ENCODE measurements at regions not wholly inside any gene's neighbourhood (a gene's known extent, or its start where the extent isn't known, plus 50 kb on each side); places are given as distances from the start of the nearest gene placed in this dataset.
"Not testable (repeated sequence)": the region's sequence is repeated elsewhere in the genome, so short reads cannot be mapped to it uniquely, and the experiment has no call there.

DNA sequence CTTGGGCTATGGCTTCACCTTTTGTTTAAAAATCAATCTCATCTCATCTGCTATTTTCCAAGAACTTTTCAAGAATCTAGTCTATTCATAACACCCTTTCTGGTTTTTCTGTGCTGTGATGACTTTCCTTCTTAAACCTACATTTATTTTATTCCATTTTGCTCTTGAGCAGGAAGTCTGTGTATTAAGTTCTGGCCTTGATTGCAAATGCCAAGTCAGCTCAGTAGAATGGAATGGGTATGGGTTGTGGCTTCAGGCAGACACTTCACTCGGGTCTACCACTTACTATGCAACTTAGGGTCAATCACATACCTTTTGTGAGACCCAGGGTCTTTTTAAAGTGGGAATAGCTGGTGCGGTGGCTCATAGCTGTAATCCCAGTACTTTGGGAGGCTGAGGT is 522.3 kb downstream of the TRIML1 start:
- TF ChIP-seq, protein P1, sequence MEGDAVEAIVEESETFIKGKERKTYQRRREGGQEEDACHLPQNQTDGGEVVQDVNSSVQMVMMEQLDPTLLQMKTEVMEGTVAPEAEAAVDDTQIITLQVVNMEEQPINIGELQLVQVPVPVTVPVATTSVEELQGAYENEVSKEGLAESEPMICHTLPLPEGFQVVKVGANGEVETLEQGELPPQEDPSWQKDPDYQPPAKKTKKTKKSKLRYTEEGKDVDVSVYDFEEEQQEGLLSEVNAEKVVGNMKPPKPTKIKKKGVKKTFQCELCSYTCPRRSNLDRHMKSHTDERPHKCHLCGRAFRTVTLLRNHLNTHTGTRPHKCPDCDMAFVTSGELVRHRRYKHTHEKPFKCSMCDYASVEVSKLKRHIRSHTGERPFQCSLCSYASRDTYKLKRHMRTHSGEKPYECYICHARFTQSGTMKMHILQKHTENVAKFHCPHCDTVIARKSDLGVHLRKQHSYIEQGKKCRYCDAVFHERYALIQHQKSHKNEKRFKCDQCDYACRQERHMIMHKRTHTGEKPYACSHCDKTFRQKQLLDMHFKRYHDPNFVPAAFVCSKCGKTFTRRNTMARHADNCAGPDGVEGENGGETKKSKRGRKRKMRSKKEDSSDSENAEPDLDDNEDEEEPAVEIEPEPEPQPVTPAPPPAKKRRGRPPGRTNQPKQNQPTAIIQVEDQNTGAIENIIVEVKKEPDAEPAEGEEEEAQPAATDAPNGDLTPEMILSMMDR (IDR thresholded peaks at IDR 0.05): no peak
- Histone ChIP-seq H3K4me1 (ENCODE audit: control insufficient read depth in 1 of 2, low read depth in 2 of 2) (no peaks in the 10 kb centered on the region), H3K27ac (no peak overlapping the region), H3K36me3 (no peaks in the 10 kb centered on the region), H3K27me3 (replicated peaks; ENCODE audit: insufficient read depth) (no peaks in the 10 kb centered on the region), H3K9me3 (no peaks in the 10 kb centered on the region), H3K4me3 (no peak overlapping the region)
- no peak for ATAC-seq (ENCODE audit: insufficient number of reproducible peaks, low FRiP score, low read depth)
- no peak for DNase-seq (ENCODE audit: low spot score)

DNA sequence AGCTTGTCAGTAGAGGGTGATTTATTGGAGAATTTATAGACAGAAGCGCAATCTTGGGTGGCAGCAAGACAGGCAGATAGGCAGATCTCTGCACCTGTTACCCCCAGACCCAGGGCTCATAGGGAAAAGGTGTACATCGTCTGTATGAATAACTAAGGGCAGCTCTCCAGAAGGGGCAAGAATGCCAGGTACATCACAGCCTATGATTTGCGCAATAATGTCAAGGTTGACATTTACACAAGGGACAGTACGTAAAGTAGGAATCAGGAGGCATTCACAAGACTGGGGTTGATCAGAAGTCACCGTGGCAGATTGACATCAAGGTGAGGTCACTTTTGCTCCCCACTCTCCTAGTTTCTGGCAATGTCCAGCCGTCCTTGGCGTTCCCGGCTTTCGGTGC is 524.1 kb downstream of the TRIML1 start:
- no peaks in the 10 kb centered on the region for H3K36me3 ChIP-seq
- ATAC-seq (ENCODE audit: insufficient number of reproducible peaks, low FRiP score, low read depth) (no peak), DNase-seq (ENCODE audit: low spot score) (no peak)
- H3K4me3 ChIP-seq: no peak overlapping the region
- no peak overlapping the region for H3K27ac ChIP-seq
- no peaks in the 10 kb centered on the region for H3K4me1 ChIP-seq (ENCODE audit: control insufficient read depth in 1 of 2, low read depth in 2 of 2)
- no peaks in the 10 kb centered on the region for H3K27me3 ChIP-seq (replicated peaks; ENCODE audit: insufficient read depth)
- H3K9me3 ChIP-seq: peaks cover 5% of the 10 kb centered on the region
- TF ChIP-seq, protein P1 (IDR thresholded peaks at IDR 0.05): no peak

DNA sequence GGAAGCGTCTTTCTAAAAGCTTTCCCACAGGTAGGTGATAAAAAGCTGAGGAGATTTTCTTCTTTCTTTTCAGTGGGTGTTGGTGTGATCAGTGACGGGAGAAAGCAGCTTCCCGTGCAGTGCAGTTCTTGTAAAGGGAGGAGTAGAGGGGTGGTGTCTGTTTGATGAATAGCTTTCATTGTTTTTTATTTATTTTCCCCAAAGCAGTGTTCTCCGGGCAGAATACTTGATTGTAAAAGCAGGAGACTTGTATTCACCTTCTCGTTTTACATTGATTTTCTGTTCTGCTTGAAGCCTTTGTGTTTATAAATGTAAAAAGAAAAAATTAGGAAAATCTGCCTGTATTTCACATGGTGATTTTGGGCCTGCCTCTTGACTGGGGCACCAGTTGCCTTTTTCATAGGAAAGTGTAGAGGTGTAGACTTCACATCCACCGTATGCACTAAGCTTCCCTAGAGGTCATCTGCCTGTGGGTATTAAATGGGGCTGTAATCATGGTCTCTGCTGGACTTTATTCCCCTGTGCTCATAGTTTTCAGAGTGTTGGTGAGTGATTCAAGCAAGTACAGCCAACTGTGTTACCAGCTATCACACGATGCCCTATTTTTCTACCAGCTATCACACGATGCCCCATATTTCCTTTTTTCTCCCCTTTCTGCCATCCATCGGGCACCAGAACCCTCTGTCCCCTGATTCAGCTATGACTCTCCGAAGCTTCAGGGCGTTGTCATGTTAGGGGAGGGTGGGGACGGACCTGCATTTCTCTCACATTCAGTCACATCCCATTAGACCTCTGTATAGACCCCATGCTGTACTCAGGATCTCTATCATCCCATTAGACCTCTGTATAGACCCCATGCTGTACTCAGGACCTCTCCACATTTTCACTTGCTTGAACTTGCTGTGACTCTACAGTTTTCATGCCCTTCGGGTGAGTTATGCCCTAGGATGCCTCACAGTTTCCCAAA is 526.5 kb downstream of the TRIML1 start:
- DNase-seq (ENCODE audit: low spot score) (no peak), ATAC-seq (ENCODE audit: insufficient number of reproducible peaks, low FRiP score, low read depth) (no peak)

DNA sequence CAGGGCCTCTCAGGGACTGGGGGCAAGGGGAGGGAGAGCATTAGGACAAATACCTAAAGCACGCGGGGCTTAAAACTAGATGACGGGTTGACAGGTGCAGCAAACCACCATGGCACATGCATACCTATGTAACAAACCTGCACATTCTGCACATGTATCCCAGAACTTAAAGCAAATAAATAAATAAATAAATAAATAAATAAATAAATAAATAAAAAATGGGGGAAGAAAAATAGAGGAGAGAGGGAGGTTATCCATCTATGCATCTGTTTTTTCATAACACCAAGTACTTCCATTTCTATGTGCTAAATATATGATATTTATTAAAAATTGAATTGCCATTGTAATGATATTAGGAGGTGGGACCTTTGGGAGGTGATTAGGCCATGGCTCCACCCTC is 539.5 kb downstream of the TRIML1 start:
- not testable (repeated sequence) for DNase-seq (ENCODE audit: low spot score); H3K4me3 ChIP-seq; ATAC-seq (ENCODE audit: insufficient number of reproducible peaks, low FRiP score, low read depth); H3K36me3 ChIP-seq; H3K9me3 ChIP-seq; H3K27me3 ChIP-seq (replicated peaks; ENCODE audit: insufficient read depth); H3K4me1 ChIP-seq (ENCODE audit: control insufficient read depth in 1 of 2, low read depth in 2 of 2); H3K27ac ChIP-seq

More for the DNA sequence above, 526.5 kb downstream of the TRIML1 start:
- H3K4me3 ChIP-seq: no peak overlapping the region
- no peaks in the 10 kb centered on the region for H3K27me3 ChIP-seq (replicated peaks; ENCODE audit: insufficient read depth)
- TF ChIP-seq, protein P1 (IDR thresholded peaks at IDR 0.05): no peak
- H3K9me3 ChIP-seq: peaks cover 6% of the 10 kb centered on the region
- no peaks in the 10 kb centered on the region for H3K36me3 ChIP-seq
- no peaks in the 10 kb centered on the region for H3K4me1 ChIP-seq (ENCODE audit: control insufficient read depth in 1 of 2, low read depth in 2 of 2)
- H3K27ac ChIP-seq: no peak overlapping the region

DNA sequence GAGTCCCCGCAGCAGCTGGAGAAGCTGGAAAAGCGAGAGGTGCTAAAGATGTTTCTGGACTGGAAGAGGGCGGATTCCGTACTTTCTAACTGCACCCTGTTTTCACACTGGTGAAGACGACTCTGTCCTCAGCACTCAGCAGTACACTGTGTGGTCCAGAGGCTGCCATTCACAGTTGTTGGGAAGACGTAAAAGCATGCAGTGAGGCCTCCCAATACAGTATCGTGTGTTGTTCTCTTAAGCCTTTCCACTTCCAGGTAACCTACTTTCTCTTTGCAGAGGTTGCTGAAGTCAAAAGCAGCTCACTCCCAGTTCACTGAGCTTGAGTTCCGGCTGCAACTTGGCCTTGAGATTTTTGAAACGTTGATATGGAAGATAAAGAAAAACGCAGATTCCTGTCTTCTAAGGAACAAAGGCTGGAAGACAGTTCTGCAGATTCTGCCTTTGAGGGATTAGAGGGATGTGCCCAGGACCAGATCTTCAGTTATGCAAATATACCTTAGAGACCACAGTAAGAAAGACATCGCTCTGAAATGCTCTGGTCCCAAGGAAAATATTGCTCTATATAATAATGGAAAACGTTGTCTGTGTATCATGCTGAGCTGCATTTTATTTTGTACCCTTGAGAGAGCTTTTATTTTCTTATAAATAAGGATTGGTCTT is 540.9 kb downstream of the TRIML1 start:
- ATAC-seq (ENCODE audit: insufficient number of reproducible peaks, low FRiP score, low read depth): no peak

More for the DNA sequence above, 540.9 kb downstream of the TRIML1 start:
- Histone ChIP-seq H3K27ac (no peak overlapping the region), H3K36me3 (no peaks in the 10 kb centered on the region), H3K4me3 (no peak overlapping the region), H3K27me3 (replicated peaks; ENCODE audit: insufficient read depth) (no peaks in the 10 kb centered on the region), H3K9me3 (peaks cover 4% of the 10 kb centered on the region), H3K4me1 (ENCODE audit: control insufficient read depth in 1 of 2, low read depth in 2 of 2) (no peaks in the 10 kb centered on the region)
- TF ChIP-seq, protein P1 (IDR thresholded peaks at IDR 0.05): no peak
- DNase-seq (ENCODE audit: low spot score): no peak
